ENCODE measurements at regions not wholly inside any gene's neighbourhood (a gene's known extent, or its start where the extent isn't known, plus 50 kb on each side); places are given as distances from the start of the nearest gene placed in this dataset.

GRCh38 chr3:69441040-69441439 lies 55.2 kb upstream of the FRMD4B start:
- no peak for DNase-seq (ENCODE audit: low read depth in 2 of 2)

- DNase-seq (ENCODE audit: low read depth in 2 of 2) = no peak
These were observed 53.9 kb upstream of the FRMD4B start for GRCh38 chr3:69439643-69440270.

GRCh38 chr3:69438476-69438875 lies 52.6 kb upstream of the FRMD4B start:
- no peak for DNase-seq (ENCODE audit: low read depth in 2 of 2)

- no peak for DNase-seq (ENCODE audit: low read depth in 2 of 2)
These were observed 49.7 kb upstream of the FRMD4B start for GRCh38 chr3:69435274-69436265.

Measured in fibroblast of skin of left quadriceps (primary cell).